Stimulated activated naive B cell treated with anti-CD40 and anti-IgM and Interleukin-4, amounts not matched to agents 10 μg/mL and 1 μg/mL and 100 μg/mL, for 72 hours (primary cell): ENCODE measurements at regions not wholly inside any gene's neighbourhood (a gene's known extent, or its start where the extent isn't known, plus 50 kb on each side); places are given as distances from the start of the nearest gene placed in this dataset.

Experiments
- ATAC-seq, 2 donors: fragments of 150-1000 bp; cut with Tn5 transposase; replicated peaks; 2 replicates each; pipeline ENCODE4 v1.10.0; 2021; ENCODE audit warnings: moderate library complexity in 1 of 2
- DNase-seq: peaks from one replicate; pipeline ENCODE4 v3.0.0; 2021
- H3K27ac Mint-ChIP-seq: one replicate; pipeline ENCODE4 v1.8.0; 2022; ENCODE audit warnings: mild to moderate bottlenecking, mixed read lengths
- H3K27me3 Mint-ChIP-seq, 2 donors: one replicate each; pipeline ENCODE4 v1.8.0; 2022; ENCODE audit warnings: mixed read lengths in 2 of 2
- H3K36me3 Mint-ChIP-seq, 2 donors: one replicate each; pipeline ENCODE4 v1.8.0; 2022; ENCODE audit warnings: mixed read lengths in 2 of 2, mild to moderate bottlenecking in 1 of 2
- H3K4me1 Mint-ChIP-seq, 2 donors: one replicate each; pipeline ENCODE4 v1.8.0; 2022; ENCODE audit warnings: mixed read lengths in 2 of 2, mild to moderate bottlenecking in 1 of 2
- H3K4me3 Mint-ChIP-seq, 2 donors: one replicate each; pipeline ENCODE4 v1.8.0; 2022; ENCODE audit warnings: mild to moderate bottlenecking in 2 of 2, mixed read lengths in 2 of 2, moderate library complexity in 1 of 2
- H3K9me3 Mint-ChIP-seq, 2 donors: one replicate each; pipeline ENCODE4 v1.8.0; 2022; ENCODE audit warnings: mixed read lengths in 2 of 2, mild to moderate bottlenecking in 1 of 2

GRCh38 chr15:66844041-66844746 is 142.2 kb downstream of the SMAD6 start:
- H3K27ac Mint-ChIP-seq, result no peak overlapping the region
- H3K36me3 Mint-ChIP-seq, result no peaks in the 10 kb centered on the region
- H3K27me3 Mint-ChIP-seq, result peaks cover 21 to 44% of the 10 kb centered on the region in 2 donors
- no peak overlapping the region for H3K4me3 Mint-ChIP-seq
- H3K4me1 Mint-ChIP-seq, result peaks cover 13 to 26% of the 10 kb centered on the region in 2 donors
- H3K9me3 Mint-ChIP-seq, result no peaks in the 10 kb centered on the region
- DNase-seq (no peak), ATAC-seq (no peak)

GRCh38 chr15:66844747-66845145 is 142.7 kb downstream of the SMAD6 start:
- DNase-seq (no peak), ATAC-seq (no peak)
- H3K27ac Mint-ChIP-seq, result no peak overlapping the region
- no peak overlapping the region for H3K4me3 Mint-ChIP-seq
- H3K9me3 Mint-ChIP-seq, result no peaks in the 10 kb centered on the region
- no peaks in the 10 kb centered on the region for H3K36me3 Mint-ChIP-seq
- peaks cover 21 to 44% of the 10 kb centered on the region in 2 donors for H3K27me3 Mint-ChIP-seq
- H3K4me1 Mint-ChIP-seq, result peaks cover 11 to 20% of the 10 kb centered on the region in 2 donors

GRCh38 chr15:66845266-66845785 is 143.3 kb downstream of the SMAD6 start:
- H3K4me1 Mint-ChIP-seq, result peaks cover 10 to 18% of the 10 kb centered on the region in 2 donors
- no peak overlapping the region for H3K27ac Mint-ChIP-seq
- H3K9me3 Mint-ChIP-seq, result no peaks in the 10 kb centered on the region
- peaks cover 21 to 44% of the 10 kb centered on the region in 2 donors for H3K27me3 Mint-ChIP-seq
- no peaks in the 10 kb centered on the region for H3K36me3 Mint-ChIP-seq
- ATAC-seq, result no peak
- DNase-seq, result no peak
- no peak overlapping the region for H3K4me3 Mint-ChIP-seq

GRCh38 chr15:66846031-66846430 is 144.0 kb downstream of the SMAD6 start:
- Mint-ChIP-seq H3K9me3 (no peaks in the 10 kb centered on the region), H3K36me3 (no peaks in the 10 kb centered on the region), H3K4me1 (peaks cover 11 to 24% of the 10 kb centered on the region in 2 donors), H3K27me3 (peaks cover 21 to 44% of the 10 kb centered on the region in 2 donors), H3K4me3 (no peak overlapping the region), H3K27ac (no peak overlapping the region)
- ATAC-seq (no peak), DNase-seq (no peak)

GRCh38 chr15:66846811-66847210 is 144.8 kb downstream of the SMAD6 start:
- Mint-ChIP-seq H3K9me3 (no peaks in the 10 kb centered on the region), H3K4me3 (no peak overlapping the region), H3K27me3 (peaks cover 17 to 44% of the 10 kb centered on the region in 2 donors), H3K36me3 (no peaks in the 10 kb centered on the region), H3K4me1 (peaks cover 10 to 25% of the 10 kb centered on the region in 2 donors), H3K27ac (no peak overlapping the region)
- DNase-seq (no peak), ATAC-seq (no peak)

GRCh38 chr15:66847565-66847991 is 145.5 kb downstream of the SMAD6 start:
- peaks cover 7 to 21% of the 10 kb centered on the region in 2 donors for H3K4me1 Mint-ChIP-seq
- no peaks in the 10 kb centered on the region for H3K36me3 Mint-ChIP-seq
- ATAC-seq (no peak), DNase-seq (no peak)
- H3K4me3 Mint-ChIP-seq, result no peak overlapping the region
- H3K27ac Mint-ChIP-seq, result no peak overlapping the region
- peaks cover 17 to 44% of the 10 kb centered on the region in 2 donors for H3K27me3 Mint-ChIP-seq
- H3K9me3 Mint-ChIP-seq, result no peaks in the 10 kb centered on the region

GRCh38 chr15:66848116-66848515 is 146.1 kb downstream of the SMAD6 start:
- H3K27ac Mint-ChIP-seq, result no peak overlapping the region
- H3K9me3 Mint-ChIP-seq, result no peaks in the 10 kb centered on the region
- ATAC-seq (no peak), DNase-seq (no peak)
- H3K4me1 Mint-ChIP-seq, result peaks cover 5 to 19% of the 10 kb centered on the region in 2 donors
- no peak overlapping the region for H3K4me3 Mint-ChIP-seq
- H3K27me3 Mint-ChIP-seq, result peaks cover 19 to 44% of the 10 kb centered on the region in 2 donors
- no peaks in the 10 kb centered on the region for H3K36me3 Mint-ChIP-seq

- no peaks in the 10 kb centered on the region for H3K9me3 Mint-ChIP-seq
- peaks cover 3 to 21% of the 10 kb centered on the region in 2 donors for H3K4me1 Mint-ChIP-seq
- no peak for DNase-seq
- no peak for ATAC-seq
- H3K4me3 Mint-ChIP-seq, result no peak overlapping the region
- H3K27me3 Mint-ChIP-seq, result peaks cover 19 to 37% of the 10 kb centered on the region in 2 donors
- no peak overlapping the region for H3K27ac Mint-ChIP-seq
- H3K36me3 Mint-ChIP-seq, result no peaks in the 10 kb centered on the region
These were observed 146.8 kb downstream of the SMAD6 start for GRCh38 chr15:66848686-66849392.

GRCh38 chr15:66849393-66849745 is 147.3 kb downstream of the SMAD6 start:
- Mint-ChIP-seq H3K36me3 (no peaks in the 10 kb centered on the region), H3K27ac (no peak overlapping the region), H3K4me3 (no peak overlapping the region), H3K4me1 (peaks cover 3 to 21% of the 10 kb centered on the region in 2 donors), H3K27me3 (peaks cover 24 to 36% of the 10 kb centered on the region in 2 donors), H3K9me3 (no peaks in the 10 kb centered on the region)
- DNase-seq, result no peak
- ATAC-seq, result no peak

GRCh38 chr15:66849746-66850077 is 147.7 kb downstream of the SMAD6 start:
- Mint-ChIP-seq H3K36me3 (no peaks in the 10 kb centered on the region), H3K27me3 (peaks cover 24 to 35% of the 10 kb centered on the region in 2 donors), H3K4me1 (peaks cover 3 to 21% of the 10 kb centered on the region in 2 donors), H3K4me3 (no peak overlapping the region), H3K27ac (no peak overlapping the region), H3K9me3 (no peaks in the 10 kb centered on the region)
- ATAC-seq (no peak), DNase-seq (no peak)

- Mint-ChIP-seq H3K36me3 (no peaks in the 10 kb centered on the region), H3K9me3 (no peaks in the 10 kb centered on the region), H3K27ac (no peak overlapping the region), H3K4me1 (peaks cover 3 to 21% of the 10 kb centered on the region in 2 donors), H3K27me3 (peaks cover 19 to 34% of the 10 kb centered on the region in 2 donors), H3K4me3 (no peak overlapping the region)
- no peak for DNase-seq
- ATAC-seq, result no peak
These were observed 148.3 kb downstream of the SMAD6 start for GRCh38 chr15:66850078-66850991.

GRCh38 chr15:66850996-66851310 is 148.9 kb downstream of the SMAD6 start:
- H3K9me3 Mint-ChIP-seq, result no peaks in the 10 kb centered on the region
- H3K27me3 Mint-ChIP-seq, result peaks cover 16 to 36% of the 10 kb centered on the region in 2 donors
- no peaks in the 10 kb centered on the region for H3K36me3 Mint-ChIP-seq
- ATAC-seq (no peak), DNase-seq (no peak)
- peak overlapping the region in 1 of 2 donors; percentile 56 for H3K4me3 Mint-ChIP-seq
- no peak overlapping the region for H3K27ac Mint-ChIP-seq
- H3K4me1 Mint-ChIP-seq, result peaks cover 3 to 21% of the 10 kb centered on the region in 2 donors

- H3K4me3 Mint-ChIP-seq, result peak overlapping the region; percentile 33 to 56
These were observed 149.5 kb downstream of the SMAD6 start for GRCh38 chr15:66851311-66852063.

More at GRCh38 chr15:66851311-66852063, 149.5 kb downstream of the SMAD6 start:
- H3K36me3 Mint-ChIP-seq, result no peaks in the 10 kb centered on the region
- peaks cover 3 to 21% of the 10 kb centered on the region in 2 donors for H3K4me1 Mint-ChIP-seq
- H3K27me3 Mint-ChIP-seq, result peaks cover 14 to 34% of the 10 kb centered on the region in 2 donors
- ATAC-seq, result peak; percentile 97 to 99
- no peak overlapping the region for H3K27ac Mint-ChIP-seq
- no peaks in the 10 kb centered on the region for H3K9me3 Mint-ChIP-seq
- peak; percentile 68 for DNase-seq
